ENCODE measurements at regions not wholly inside any gene's neighbourhood (a gene's known extent, or its start where the extent isn't known, plus 50 kb on each side); places are given as distances from the start of the nearest gene placed in this dataset.

DNA sequence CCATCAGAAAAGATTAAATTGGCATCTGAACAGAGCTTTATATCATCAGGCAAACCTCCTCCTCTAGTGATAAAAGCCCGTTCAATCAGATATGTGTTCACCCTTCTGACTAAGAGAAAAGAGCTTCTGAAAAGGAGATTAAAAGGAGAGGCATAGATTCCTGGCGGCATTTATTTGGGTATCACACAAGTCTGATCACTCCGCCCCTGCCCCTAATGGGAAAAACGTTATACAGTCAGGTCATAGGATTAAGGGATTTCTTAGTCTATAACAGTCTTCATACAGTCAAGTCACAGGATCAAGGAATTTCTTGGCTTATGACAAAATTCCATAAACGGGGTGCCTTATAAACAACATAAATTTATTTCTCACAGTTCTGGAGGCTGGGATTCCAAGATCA lies 295.4 kb upstream of the SATB1 start:
- TF ChIP-seq, protein P1, sequence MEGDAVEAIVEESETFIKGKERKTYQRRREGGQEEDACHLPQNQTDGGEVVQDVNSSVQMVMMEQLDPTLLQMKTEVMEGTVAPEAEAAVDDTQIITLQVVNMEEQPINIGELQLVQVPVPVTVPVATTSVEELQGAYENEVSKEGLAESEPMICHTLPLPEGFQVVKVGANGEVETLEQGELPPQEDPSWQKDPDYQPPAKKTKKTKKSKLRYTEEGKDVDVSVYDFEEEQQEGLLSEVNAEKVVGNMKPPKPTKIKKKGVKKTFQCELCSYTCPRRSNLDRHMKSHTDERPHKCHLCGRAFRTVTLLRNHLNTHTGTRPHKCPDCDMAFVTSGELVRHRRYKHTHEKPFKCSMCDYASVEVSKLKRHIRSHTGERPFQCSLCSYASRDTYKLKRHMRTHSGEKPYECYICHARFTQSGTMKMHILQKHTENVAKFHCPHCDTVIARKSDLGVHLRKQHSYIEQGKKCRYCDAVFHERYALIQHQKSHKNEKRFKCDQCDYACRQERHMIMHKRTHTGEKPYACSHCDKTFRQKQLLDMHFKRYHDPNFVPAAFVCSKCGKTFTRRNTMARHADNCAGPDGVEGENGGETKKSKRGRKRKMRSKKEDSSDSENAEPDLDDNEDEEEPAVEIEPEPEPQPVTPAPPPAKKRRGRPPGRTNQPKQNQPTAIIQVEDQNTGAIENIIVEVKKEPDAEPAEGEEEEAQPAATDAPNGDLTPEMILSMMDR (IDR thresholded peaks at IDR 0.05), result no peak
- TF ChIP-seq POLR2A (IDR thresholded peaks at IDR 0.05), result no peak

Data from esophagus squamous epithelium (tissue), 4 donors.